Endothelial cell of umbilical vein (primary cell): ENCODE measurements at regions not wholly inside any gene's neighbourhood (a gene's known extent, or its start where the extent isn't known, plus 50 kb on each side); places are given as distances from the start of the nearest gene placed in this dataset.

Source experiments
- FOS ChIP-seq: IDR thresholded peaks from 2 replicates; pipeline ENCODE4 v1.6.1; 2011; ENCODE audit warnings: mild to moderate bottlenecking, low read length, moderate library complexity, borderline replicate concordance; ENCODE audit not compliant: insufficient read depth
- MYC ChIP-seq: IDR thresholded peaks from one replicate; pipeline ENCODE4 v1.6.1; 2011; ENCODE audit warnings: mild to moderate bottlenecking, low read depth, low read length
- POLR2A ChIP-seq: IDR thresholded peaks from 2 replicates; pipeline ENCODE4 v1.6.1; 2012; ENCODE audit warnings: low read depth, mild to moderate bottlenecking, control low read depth, low read length
- POLR2AphosphoS5 ChIP-seq: IDR thresholded peaks from 2 replicates; pipeline ENCODE4 v1.6.1; 2012; ENCODE audit warnings: low read depth, mild to moderate bottlenecking, control low read depth, low read length, moderate library complexity; ENCODE audit not compliant: insufficient read depth
- TF ChIP-seq, protein P1 (sequence below), 2 donors: IDR thresholded peaks; 1 replicate in 1 of 2; 2 replicates in 1 of 2; pipeline ENCODE4 v1.5.1; 2011; ENCODE audit warnings: low read length in 2 of 2, mild to moderate bottlenecking in 2 of 2, moderate library complexity in 2 of 2, control low read depth in 1 of 2, inconsistent platforms in 1 of 2, low read depth in 1 of 2; ENCODE audit not compliant: insufficient read depth in 1 of 2; ENCODE audit errors: extremely low read depth in 1 of 2

DNA sequence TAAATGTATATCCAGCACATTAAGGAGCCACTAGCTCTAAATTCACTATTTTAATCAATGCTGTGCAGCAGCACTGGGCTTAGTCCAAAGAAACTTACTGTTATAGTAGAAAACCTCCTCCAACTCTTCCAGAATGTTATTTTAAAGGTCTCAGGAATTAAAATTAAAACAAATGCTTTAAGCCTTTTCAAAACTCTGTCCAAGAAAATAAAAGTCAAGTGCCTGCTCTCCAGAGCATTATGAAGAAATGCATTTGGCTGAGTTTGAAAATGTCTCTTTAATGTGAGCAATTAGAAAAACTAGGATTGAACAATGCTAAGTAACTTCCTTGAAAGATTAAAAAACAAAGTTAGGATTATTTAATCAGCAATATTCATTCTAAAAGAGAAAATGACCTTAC, 322.4 kb upstream of the DCN start:
- TF ChIP-seq, protein P1, sequence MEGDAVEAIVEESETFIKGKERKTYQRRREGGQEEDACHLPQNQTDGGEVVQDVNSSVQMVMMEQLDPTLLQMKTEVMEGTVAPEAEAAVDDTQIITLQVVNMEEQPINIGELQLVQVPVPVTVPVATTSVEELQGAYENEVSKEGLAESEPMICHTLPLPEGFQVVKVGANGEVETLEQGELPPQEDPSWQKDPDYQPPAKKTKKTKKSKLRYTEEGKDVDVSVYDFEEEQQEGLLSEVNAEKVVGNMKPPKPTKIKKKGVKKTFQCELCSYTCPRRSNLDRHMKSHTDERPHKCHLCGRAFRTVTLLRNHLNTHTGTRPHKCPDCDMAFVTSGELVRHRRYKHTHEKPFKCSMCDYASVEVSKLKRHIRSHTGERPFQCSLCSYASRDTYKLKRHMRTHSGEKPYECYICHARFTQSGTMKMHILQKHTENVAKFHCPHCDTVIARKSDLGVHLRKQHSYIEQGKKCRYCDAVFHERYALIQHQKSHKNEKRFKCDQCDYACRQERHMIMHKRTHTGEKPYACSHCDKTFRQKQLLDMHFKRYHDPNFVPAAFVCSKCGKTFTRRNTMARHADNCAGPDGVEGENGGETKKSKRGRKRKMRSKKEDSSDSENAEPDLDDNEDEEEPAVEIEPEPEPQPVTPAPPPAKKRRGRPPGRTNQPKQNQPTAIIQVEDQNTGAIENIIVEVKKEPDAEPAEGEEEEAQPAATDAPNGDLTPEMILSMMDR (IDR thresholded peaks at IDR 0.05; ENCODE audit: extremely low read depth in 1 of 2, insufficient read depth in 1 of 2, low read depth in 1 of 2, low read length in 2 of 2): no peak
- no peak for TF ChIP-seq POLR2AphosphoS5
- no peak for TF ChIP-seq MYC
- no peak for TF ChIP-seq POLR2A
- no peak for TF ChIP-seq FOS
